ENCODE measurements at regions not wholly inside any gene's neighbourhood (a gene's known extent, or its start where the extent isn't known, plus 50 kb on each side); places are given as distances from the start of the nearest gene placed in this dataset.

GRCh38 chr2:48080534-48081316 is 174.4 kb upstream of the FBXO11 start:
- Histone ChIP-seq H3K4me3 (no peak overlapping the region), H3K9me3 (no peaks in the 10 kb centered on the region), H3K36me3 (no peaks in the 10 kb centered on the region), H3K27ac (no peak overlapping the region), H3K4me1 (no peaks in the 10 kb centered on the region), H3K27me3 (no peaks in the 10 kb centered on the region)
- no peak for TF ChIP-seq CTCF (IDR thresholded peaks at IDR 0.05)
- intact Hi-C loops (cut with DNase I; ENCODE audit: low total_unique reads): no loop called here
- DNase-seq: no peak

- H3K4me1 ChIP-seq: no peaks in the 10 kb centered on the region
- TF ChIP-seq CTCF (IDR thresholded peaks at IDR 0.05): no peak
- no peak for DNase-seq
- H3K4me3 ChIP-seq: no peak overlapping the region
- H3K27me3 ChIP-seq: no peaks in the 10 kb centered on the region
- no peaks in the 10 kb centered on the region for H3K36me3 ChIP-seq
- intact Hi-C loops (cut with DNase I; ENCODE audit: low total_unique reads): no loop called here
- no peaks in the 10 kb centered on the region for H3K9me3 ChIP-seq
- no peak overlapping the region for H3K27ac ChIP-seq
These were observed 175.0 kb upstream of the FBXO11 start for GRCh38 chr2:48081317-48081628.

GRCh38 chr2:48085888-48086287 is 179.6 kb upstream of the FBXO11 start:
- no peaks in the 10 kb centered on the region for H3K4me1 ChIP-seq
- no peaks in the 10 kb centered on the region for H3K27me3 ChIP-seq
- peaks cover 0 to 3% (median under 1%) of the 10 kb centered on the region in 3 donors for H3K9me3 ChIP-seq
- no peak for TF ChIP-seq CTCF (IDR thresholded peaks at IDR 0.05)
- intact Hi-C loops (cut with DNase I; ENCODE audit: low total_unique reads): no loop called here
- DNase-seq: no peak
- H3K4me3 ChIP-seq: no peak overlapping the region
- no peaks in the 10 kb centered on the region for H3K36me3 ChIP-seq
- H3K27ac ChIP-seq: no peak overlapping the region

- no peak for DNase-seq
- Histone ChIP-seq H3K27me3 (no peaks in the 10 kb centered on the region), H3K9me3 (peaks cover 0 to 6% (median 3%) of the 10 kb centered on the region in 3 donors), H3K36me3 (no peaks in the 10 kb centered on the region), H3K4me1 (no peaks in the 10 kb centered on the region), H3K4me3 (no peak overlapping the region), H3K27ac (no peak overlapping the region)
- intact Hi-C loops (cut with DNase I; ENCODE audit: low total_unique reads): no loop called here
- TF ChIP-seq CTCF (IDR thresholded peaks at IDR 0.05): no peak
These were observed 182.7 kb upstream of the FBXO11 start for GRCh38 chr2:48088994-48089393.

GRCh38 chr2:48089644-48090043 is 183.3 kb upstream of the FBXO11 start:
- no peaks in the 10 kb centered on the region for H3K27me3 ChIP-seq
- no peak for DNase-seq
- H3K36me3 ChIP-seq: no peaks in the 10 kb centered on the region
- H3K4me3 ChIP-seq: no peak overlapping the region
- TF ChIP-seq CTCF (IDR thresholded peaks at IDR 0.05): no peak
- peaks cover 0 to 6% (median 3%) of the 10 kb centered on the region in 3 donors for H3K9me3 ChIP-seq
- H3K27ac ChIP-seq: no peak overlapping the region
- no peaks in the 10 kb centered on the region for H3K4me1 ChIP-seq
- intact Hi-C loops (cut with DNase I; ENCODE audit: low total_unique reads): no loop called here

Measured in tibial artery (tissue), 4 donors.